SKM-1 treated with dmso at 0.1 percent for 144 hours (cell line): ENCODE measurements at regions not wholly inside any gene's neighbourhood (a gene's known extent, or its start where the extent isn't known, plus 50 kb on each side); places are given as distances from the start of the nearest gene placed in this dataset.

Experiments
- DNase-seq: peaks from one replicate; lab custom pipeline; 2025; ENCODE audit not compliant: unreplicated experiment; lab: John Stamatoyannopoulos, UW

DNA sequence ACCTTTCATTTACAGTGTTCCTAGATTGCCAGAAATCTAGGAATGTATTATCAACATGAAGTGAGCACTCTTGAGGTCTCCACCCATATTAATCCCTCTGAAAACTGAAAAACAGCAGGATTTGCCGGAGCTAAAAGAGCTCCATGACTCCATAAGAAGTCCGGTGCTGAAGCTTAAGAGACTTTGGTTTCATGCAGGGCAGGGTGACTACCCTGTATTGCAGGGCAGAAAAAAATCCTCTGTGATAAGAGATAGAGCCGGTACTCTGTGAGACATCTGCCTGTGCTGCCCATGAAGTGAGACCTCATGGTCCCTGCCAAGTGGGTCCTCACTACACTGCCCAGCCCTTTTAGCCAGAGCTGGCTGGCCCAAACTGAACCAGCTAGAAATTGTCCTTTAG lies 127.2 kb upstream of the NPY2R start:
- DNase-seq, result no peak

DNA sequence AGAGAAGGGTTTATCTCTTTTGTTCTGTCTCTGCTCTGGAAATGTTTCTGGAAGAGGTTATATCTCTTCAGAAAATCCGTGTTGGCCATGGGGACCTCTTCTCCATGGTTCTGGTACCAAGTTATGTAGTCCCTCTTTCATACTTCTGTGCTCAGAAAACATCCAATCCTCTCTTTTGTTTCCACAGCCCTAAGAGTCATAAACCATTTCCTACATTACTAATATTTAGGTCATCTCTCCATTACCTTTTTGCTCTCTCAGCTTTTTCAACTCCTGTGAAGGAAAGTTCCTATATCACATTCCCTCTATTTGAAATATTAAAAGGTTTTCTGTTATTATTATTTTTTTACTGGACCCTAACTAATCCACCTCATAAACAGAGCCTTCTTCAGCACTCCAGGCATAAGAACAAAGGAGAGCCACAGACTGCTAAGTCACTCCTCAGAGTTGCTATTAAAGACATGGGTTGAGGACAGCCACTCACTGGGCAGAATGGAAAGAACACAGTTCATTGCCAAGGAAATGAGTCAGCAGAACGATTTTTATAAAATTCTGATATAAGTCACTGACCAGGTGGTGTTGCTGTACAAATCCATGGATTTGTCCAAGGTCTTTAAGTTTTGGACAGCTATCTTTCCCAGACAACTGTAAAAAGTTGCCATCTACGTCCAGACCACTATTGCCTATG lies 122.4 kb upstream of the NPY2R start:
- no peak for DNase-seq

DNA sequence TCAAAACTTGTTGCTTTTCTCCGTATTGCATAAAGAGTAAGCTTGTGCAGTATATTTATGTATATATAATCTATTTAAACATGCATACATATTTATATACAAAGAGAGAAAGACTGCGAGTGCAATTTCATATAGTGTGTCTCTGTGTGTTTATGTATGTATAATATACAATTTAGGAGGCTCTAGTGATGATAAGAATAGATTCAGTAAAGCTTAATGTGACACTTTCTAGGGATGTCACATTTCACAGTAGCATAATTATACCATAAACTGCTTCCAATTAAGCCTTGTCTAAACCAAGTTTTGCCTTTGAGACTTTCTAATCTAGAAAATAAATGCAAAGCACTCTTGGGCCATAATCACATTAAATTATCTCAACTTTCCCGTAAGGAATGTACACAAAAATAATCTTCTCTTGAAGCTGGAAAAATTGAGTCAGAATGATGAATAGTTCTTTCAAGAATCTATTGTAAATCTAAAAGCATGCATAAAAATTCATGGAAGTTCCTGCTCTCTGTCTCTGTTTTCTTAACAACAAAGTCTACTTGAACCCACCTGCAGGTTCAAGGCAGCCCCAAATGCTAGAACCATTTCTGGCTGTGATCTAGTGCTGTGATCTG lies 114.1 kb upstream of the NPY2R start:
- DNase-seq, result no peak

DNA sequence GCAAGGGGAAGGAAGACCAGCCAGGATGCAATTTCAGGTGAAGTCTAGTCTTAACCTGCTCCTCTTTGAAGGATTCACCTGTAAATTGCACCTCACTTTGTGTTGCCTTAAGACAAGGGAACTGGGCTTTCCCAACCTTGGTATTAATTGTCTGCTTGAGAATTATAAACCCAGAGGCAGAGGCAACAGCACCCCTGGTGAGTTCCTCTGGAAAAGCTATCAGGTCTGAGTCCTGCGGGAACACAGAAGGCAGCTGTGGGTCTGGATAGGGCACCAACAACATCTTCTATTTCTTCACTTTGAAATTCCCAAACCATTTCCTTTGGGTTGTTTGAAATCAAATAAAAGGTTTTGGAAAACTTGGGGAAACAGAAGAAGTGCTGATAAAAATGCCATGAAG lies 109.2 kb upstream of the NPY2R start:
- no peak for DNase-seq

DNA sequence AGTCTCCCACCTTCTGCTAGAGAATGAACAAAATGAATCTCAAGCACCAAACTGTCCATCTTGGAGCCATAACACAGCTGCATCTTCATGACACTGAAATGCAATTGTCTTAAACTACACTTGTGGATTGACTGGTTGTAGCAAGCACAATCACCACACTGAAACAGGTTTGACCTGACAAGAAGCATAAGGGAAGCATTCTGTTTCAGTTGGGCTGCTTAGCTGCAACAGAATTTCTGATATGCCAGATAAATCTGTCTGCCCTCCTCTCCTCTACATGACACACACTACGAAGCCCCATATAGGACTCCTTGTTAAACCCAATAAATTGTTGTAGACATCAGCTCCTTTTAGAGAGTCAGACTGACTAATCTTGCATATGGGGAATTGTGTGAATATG lies 101.8 kb upstream of the NPY2R start:
- DNase-seq, result no peak

DNA sequence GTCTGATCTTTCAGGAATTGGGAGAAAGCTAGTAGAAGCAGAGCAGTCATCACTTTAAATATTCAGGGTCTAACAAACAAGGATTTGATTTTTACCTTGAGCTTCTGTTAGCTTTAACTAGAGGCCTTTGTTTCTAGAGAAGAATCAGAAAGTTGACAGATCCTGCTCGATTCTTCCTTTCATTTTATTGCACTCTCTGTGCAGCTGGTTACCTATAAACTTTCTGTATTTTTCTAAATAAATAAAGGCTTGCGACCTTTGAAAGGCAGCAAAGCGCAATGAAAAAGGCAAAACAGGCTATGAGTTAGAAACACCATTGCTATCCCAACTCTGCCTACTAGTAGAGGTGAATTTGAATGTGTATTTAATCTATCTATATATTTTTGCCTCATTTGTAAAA lies 101.4 kb upstream of the NPY2R start:
- DNase-seq, result no peak

DNA sequence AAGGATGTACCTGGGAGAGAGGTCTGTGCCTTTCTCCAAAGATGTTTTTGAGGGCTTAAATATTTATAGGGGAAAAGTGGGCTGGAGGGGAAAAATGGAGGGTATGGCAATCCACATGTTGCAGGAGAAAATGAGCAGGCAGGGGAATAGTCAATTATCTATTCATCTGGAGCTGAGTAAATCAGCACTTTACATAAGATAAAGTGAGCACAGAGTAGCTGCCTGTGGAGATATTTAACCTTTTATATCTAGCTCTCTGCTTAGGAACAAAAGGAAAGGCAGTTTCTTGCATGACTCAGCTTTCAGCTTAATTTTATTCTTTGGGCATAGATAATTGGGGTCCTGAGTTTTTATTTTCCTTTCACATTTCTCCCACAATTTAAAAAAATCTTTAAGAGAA lies 93.6 kb upstream of the NPY2R start:
- no peak for DNase-seq

DNA sequence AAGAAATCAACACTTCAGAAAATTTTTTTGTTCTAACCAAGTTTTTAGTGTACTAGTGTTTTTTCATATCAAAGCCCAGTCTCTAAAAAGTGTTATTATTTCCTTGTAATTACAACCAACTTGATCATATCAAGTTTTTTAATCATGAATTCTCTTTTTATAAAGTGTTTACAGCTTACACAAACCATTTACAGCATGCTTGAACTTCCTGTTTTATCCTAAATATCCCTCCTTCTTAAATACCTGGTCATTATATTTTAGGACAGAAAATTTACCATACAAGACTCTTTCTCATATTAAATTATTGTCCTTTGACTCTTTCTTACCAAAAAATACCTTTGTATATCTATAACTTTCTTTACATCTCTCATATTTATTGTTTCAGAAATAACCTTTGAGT lies 89.4 kb upstream of the NPY2R start:
- no peak for DNase-seq

DNA sequence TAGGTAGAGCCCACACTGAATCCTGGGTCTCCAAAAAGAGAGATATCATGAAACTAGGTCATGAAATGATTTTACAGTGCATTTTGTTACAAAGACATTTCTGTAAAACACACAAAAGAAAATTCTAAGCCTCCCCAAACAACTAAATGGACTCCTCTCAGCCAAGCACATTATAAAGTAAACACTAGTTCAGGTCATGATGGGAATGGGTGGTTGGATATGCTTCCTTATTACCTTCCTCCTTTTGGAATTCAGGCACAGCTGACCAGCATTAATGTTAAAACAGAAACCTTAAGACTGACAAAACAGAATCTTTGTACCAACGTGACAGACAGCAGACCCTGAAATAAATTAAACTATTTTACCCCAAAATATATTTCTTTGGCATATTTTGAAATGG lies 87.9 kb upstream of the NPY2R start:
- DNase-seq, result no peak

DNA sequence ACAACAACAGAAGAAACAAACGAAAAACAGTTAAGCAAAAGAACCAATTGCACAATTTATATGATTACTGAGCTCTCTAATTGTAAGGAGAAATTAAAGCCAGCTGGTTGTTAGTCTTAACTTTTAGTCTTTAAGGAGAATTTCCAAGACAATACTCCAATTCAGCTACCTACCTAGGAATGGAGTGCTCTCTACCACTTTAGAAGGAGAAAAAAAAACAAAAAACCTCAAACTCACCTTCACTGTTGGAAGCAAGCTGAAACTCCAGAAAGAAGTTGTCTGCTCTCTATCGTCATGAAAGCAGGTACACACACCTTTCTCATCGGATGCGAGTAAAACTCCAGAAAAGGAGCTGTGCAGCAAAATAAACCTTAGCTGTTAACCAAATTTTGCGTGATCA lies 86.1 kb upstream of the NPY2R start:
- DNase-seq, result no peak

DNA sequence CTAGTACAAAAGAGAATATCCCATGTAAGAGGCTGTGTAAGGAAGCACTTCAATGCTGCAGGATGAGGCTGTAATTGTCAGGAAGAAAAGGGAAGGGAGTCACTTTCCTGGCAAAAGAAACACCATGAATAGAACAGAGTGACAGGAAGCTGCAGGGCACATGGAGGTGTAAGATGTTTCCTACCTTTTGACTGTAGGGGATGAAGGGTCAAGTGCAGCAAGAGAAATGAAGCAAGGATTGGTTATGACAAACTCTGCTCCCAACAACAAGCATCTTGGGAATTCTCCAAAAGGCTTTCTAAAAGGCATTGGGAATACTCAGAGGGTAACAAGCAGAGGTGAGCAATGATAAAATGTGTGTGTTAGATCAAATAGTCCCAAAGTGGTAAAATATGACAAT lies 74.3 kb upstream of the NPY2R start:
- no peak for DNase-seq

DNA sequence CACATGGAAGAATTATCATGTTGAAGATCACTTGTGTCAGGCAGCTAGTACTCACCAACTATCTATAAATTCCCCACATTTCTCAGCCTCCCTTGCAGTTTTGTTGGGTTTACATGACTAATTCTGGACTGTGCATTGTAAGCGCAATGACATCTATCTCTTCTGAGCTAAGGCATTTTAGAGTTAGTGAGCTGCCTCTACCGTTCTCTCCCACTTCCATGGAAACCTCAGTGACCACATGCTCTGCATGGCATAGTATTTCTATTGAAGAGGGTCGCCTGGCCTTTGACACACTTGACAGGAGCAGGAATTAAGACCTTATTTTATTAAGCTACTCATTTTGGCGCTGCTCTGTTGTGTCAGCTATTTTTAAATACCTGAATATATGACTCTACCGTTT lies 67.5 kb upstream of the NPY2R start:
- no peak for DNase-seq

DNA sequence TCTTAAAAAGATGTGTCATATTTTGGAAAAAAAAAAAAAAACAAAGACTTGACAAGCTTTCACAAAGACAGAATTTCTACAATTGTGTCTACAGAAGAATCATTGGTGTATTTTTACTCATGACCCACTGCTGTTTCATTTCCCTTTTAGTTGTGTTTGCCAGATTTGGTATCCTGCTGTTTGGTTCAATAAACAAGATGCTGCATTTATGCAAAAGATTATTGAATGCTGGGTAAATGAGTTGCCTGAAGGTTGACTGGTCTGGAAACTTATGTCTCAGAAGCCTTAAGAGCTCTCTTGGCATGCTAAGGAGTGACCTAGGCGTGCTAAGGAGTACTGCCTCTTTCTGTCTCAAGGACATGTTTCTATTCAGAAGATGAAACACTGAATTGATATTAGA lies 64.9 kb upstream of the NPY2R start:
- DNase-seq, result no peak
